ENCODE measurements at regions not wholly inside any gene's neighbourhood (a gene's known extent, or its start where the extent isn't known, plus 50 kb on each side); places are given as distances from the start of the nearest gene placed in this dataset.

DNA sequence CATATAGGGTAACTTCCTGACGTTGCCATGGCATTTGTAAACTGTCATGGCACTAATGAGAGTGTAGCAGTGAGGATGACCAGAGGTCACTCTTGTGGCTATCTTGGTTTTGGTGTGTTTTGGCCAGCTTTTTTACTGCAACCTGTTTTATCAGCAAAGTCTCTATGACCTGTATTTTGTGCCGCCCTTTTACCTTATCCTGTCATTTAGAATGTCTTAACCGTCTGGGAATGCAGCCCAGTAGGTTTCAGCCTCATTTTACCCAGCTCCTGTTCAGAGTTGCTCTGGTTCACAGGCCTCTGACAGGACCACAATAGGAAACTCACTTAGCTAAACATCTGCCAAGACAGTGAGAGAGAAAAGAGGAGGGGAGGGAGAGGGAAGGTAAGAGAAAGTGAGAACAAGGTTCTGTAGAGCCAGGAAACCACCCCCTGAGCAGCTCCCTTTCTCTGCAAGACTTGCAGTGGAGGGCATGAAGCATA is 64.8 kb upstream of the PLEKHG3 start:
- TF ChIP-seq, protein P1, sequence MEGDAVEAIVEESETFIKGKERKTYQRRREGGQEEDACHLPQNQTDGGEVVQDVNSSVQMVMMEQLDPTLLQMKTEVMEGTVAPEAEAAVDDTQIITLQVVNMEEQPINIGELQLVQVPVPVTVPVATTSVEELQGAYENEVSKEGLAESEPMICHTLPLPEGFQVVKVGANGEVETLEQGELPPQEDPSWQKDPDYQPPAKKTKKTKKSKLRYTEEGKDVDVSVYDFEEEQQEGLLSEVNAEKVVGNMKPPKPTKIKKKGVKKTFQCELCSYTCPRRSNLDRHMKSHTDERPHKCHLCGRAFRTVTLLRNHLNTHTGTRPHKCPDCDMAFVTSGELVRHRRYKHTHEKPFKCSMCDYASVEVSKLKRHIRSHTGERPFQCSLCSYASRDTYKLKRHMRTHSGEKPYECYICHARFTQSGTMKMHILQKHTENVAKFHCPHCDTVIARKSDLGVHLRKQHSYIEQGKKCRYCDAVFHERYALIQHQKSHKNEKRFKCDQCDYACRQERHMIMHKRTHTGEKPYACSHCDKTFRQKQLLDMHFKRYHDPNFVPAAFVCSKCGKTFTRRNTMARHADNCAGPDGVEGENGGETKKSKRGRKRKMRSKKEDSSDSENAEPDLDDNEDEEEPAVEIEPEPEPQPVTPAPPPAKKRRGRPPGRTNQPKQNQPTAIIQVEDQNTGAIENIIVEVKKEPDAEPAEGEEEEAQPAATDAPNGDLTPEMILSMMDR (IDR thresholded peaks at IDR 0.05; ENCODE audit: extremely low read depth, insufficient read depth, missing control alignments): no peak
- in situ Hi-C loops (cut with MboI; ENCODE audit: low pct_unique_long_range_greater_than_20kb, low sequenced_read_pairs, unreplicated experiment): loop anchor here (10.0 kb wide), 1 partner anchor 295 kb away; no protein-coding TSS in a partner anchor
- no peak for DNase-seq (ENCODE audit: low spot score)

DNA sequence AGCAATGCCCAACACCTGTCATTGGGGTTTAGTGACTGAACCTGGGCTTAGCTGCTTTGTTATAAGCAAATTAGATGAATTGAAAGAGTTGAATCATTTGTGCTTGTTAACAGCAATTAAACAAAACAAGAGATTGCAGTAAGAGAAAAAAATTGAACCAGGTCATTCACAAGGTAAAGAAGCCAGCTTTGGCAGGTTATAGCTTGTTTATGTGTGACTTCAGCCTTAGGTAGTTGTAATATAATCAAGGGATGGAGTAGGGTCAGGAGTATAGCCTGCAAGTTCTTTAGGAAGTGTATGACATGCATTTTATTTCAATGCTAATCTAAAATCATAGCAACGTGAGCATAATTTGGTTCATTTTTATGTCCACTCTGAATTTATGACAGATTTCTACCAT is 63.4 kb upstream of the PLEKHG3 start:
- no peak for DNase-seq (ENCODE audit: low spot score)
- TF ChIP-seq, protein P1 (IDR thresholded peaks at IDR 0.05; ENCODE audit: extremely low read depth, insufficient read depth, missing control alignments): no peak
- in situ Hi-C loops (cut with MboI; ENCODE audit: low pct_unique_long_range_greater_than_20kb, low sequenced_read_pairs, unreplicated experiment): no loop called here

DNA sequence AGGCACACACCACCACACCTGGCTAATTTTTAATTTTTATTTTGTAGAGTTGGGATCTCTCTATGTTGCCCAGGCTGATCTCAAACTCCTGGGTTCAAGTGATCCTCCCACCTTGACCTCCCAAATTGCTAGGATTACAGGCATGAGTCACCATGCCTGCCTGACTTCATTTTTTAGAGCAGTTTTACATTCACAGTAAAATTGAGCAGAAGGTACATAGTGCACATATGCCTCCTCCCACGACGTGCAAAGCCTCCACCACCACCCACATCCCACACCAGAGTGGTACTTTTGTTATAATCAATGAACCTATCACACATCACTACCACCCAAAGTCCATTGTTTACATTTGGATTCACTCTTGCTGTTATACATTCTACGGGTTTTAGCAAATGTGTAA is 62.5 kb upstream of the PLEKHG3 start:
- in situ Hi-C loops (cut with MboI; ENCODE audit: low pct_unique_long_range_greater_than_20kb, low sequenced_read_pairs, unreplicated experiment): no loop called here
- TF ChIP-seq, protein P1 (IDR thresholded peaks at IDR 0.05; ENCODE audit: extremely low read depth, insufficient read depth, missing control alignments): no peak

DNA sequence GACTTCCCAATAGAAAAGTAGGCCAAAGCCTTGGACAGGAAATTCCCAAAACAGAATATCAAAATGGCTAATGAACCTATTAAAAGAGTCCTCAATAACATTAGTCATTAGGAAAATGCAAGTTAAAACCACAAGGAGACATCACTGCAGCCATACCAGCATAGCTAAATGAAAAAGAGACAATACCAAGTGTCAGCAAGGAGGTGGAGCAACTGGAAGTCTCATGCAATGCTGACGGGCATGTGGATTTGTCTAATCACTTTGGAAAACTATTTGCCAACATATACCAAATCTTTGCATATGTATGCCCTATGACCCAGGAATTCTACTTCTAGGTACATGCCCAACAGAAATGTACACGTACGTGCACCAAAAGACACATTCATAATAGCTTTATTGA is 60.5 kb upstream of the PLEKHG3 start:
- DNase-seq (ENCODE audit: low spot score): no peak
- in situ Hi-C loops (cut with MboI; ENCODE audit: low pct_unique_long_range_greater_than_20kb, low sequenced_read_pairs, unreplicated experiment): no loop called here
- TF ChIP-seq, protein P1 (IDR thresholded peaks at IDR 0.05; ENCODE audit: extremely low read depth, insufficient read depth, missing control alignments): no peak

More for the DNA sequence above, 62.5 kb upstream of the PLEKHG3 start:
- no peak for DNase-seq (ENCODE audit: low spot score)

DNA sequence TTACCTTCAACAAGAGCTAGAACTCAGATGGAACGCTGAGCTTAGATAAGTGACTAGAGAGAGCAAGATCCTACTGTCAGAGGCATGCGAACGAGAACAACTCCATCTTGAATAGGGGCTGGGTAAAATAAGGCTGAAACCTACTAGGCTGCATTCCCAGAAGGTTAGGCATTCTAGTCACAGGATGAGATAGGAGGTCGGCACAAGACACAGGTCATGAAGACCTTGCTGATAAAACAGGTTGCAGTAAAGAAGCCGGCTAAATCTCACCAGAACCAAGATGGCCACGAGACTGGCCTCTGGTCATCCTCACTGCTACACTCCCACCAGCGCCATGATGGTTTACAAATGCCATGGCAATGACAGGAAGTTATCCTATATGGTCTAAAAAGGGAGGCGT is 59.6 kb upstream of the PLEKHG3 start:
- in situ Hi-C loops (cut with MboI; ENCODE audit: low pct_unique_long_range_greater_than_20kb, low sequenced_read_pairs, unreplicated experiment): no loop called here
- DNase-seq (ENCODE audit: low spot score): no peak
- TF ChIP-seq, protein P1 (IDR thresholded peaks at IDR 0.05; ENCODE audit: extremely low read depth, insufficient read depth, missing control alignments): no peak

DNA sequence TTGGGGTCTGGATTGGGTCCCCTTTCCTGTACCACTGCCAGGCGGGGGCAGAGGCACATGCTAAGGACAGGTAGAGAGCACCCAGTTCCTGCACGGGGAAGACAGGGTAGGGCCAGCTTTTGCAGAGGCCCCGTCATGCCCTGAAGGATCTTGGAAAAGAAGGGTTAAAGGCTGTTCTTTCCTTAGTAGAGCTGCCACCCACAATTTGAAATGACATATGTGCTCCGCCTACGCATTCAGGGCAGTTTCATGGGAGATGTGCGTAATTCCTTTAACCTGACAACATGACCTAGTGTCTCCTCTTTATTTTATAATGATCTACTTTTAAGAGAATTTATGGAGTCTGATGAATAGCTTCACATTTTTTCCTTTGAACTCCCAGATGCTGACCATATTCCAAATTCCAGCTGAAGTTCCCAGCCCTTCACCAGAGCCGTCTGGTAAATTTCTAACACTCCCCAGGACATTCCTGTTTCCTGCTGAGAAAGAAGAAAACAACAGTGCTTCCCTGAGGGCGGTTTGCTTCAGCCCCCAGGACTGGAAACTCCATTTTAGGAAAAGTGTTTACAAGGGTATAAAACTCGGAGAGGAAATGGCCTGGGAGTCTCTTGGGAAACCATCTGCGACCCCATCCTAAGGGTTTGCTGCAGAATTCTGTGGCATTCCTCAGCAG is 58.9 kb upstream of the PLEKHG3 start:
- in situ Hi-C loops (cut with MboI; ENCODE audit: low pct_unique_long_range_greater_than_20kb, low sequenced_read_pairs, unreplicated experiment): no loop called here
- TF ChIP-seq, protein P1 (IDR thresholded peaks at IDR 0.05; ENCODE audit: extremely low read depth, insufficient read depth, missing control alignments): no peak
- DNase-seq (ENCODE audit: low spot score): no peak
